ENCODE measurements at regions not wholly inside any gene's neighbourhood (a gene's known extent, or its start where the extent isn't known, plus 50 kb on each side); places are given as distances from the start of the nearest gene placed in this dataset.

DNA sequence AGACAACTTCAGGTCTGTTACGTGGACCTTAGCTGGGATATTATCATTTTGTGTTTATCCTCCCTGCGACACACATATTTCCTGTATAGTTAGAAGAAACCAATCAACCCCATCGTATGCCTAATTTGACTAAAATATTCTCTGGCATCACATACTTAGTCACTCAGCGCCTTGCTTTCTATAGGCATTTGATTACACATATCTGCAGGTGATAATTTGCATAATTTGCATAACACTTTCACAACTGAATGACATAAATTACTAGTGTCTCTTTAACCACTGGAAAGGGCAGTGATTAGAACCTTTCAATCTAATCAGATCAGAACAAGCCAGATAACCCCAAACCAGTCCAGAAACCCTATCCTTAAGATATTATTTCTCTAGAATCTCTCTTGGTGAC is 390.2 kb downstream of the TLR4 start:
- Mint-ChIP-seq H3K27ac (no peak overlapping the region), H3K27me3 (ENCODE audit: low read depth in 2 of 2) (no peaks in the 10 kb centered on the region), H3K4me1 (no peaks in the 10 kb centered on the region), H3K36me3 (no peaks in the 10 kb centered on the region), H3K9me3 (no peaks in the 10 kb centered on the region), H3K4me3 (no peak overlapping the region)
- 84% methylated on average over 4 of the region's 4 CpGs for WGBS (ENCODE audit: insufficient coverage)
- intact Hi-C loops (cut with micrococcal nuclease) = no loop called here
- TF ChIP-seq CTCF (IDR thresholded peaks at IDR 0.05) = no peak
- H3K27ac ChIP-seq (ENCODE audit: low read length) = no peak overlapping the region
- no peak overlapping the region for H3K4me3 ChIP-seq (ENCODE audit: low read length)
- H3K9me3 ChIP-seq (ENCODE audit: control insufficient read depth, insufficient read depth, low read length) = no peaks in the 10 kb centered on the region
- no peaks in the 10 kb centered on the region for H3K36me3 ChIP-seq (ENCODE audit: control insufficient read depth, insufficient read depth, low read length)
- no peaks in the 10 kb centered on the region for H3K4me1 ChIP-seq (ENCODE audit: control insufficient read depth, insufficient read depth, low read length)
- no peaks in the 10 kb centered on the region for H3K27me3 ChIP-seq (ENCODE audit: control insufficient read depth, insufficient read depth, low read length)
- DNase-seq = no peak
- ATAC-seq = no peak

DNA sequence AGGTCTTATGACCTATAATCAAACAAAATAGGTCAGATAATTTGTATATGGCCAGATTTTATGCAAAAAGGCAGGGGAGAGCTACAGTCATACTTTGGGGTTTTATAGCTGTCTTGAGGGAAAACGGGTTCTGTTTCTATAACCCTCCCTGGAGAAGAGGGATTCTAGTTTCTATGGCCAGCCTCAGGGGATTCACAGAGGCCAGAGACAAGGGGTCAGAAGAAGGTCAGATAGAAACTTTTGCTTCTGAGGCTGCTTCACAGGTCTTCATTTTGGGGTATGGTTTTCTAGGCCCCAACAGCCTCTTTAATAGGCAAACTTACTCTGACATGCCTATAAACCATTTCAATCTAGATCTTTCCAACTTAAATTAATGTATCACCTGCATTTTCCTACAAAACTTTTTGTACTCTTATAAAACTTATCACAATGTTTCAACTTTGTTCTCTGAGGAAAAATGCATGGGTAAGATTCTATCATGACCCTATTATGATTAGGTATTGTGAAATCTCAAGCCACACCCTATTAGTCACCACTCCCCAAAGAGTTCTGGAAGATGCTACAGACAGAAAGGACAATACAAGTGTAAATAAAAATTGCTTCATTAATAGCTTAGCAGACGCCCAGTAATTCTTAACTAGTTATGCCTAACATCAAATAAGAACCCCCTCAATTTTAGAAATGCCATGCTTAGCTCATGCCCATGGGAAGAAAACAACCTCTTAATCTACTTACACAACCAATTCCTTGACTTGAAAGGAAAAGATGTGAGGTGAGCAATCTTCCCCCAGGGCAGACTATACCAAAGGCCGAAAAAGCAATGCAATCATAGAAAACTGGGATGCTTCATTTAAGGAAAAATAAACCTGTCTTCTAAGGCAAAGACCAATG is 396.6 kb downstream of the TLR4 start:
- H3K9me3 Mint-ChIP-seq = peaks cover 0 to 2% of the 10 kb centered on the region in 2 donors
- no peaks in the 10 kb centered on the region for H3K4me1 Mint-ChIP-seq
- WGBS (ENCODE audit: insufficient coverage) = 72% methylated on average over 2 of the region's 3 CpGs
- no peak overlapping the region for H3K27ac Mint-ChIP-seq
- Histone ChIP-seq H3K27ac (ENCODE audit: low read length) (no peak overlapping the region), H3K4me1 (ENCODE audit: control insufficient read depth, insufficient read depth, low read length) (no peaks in the 10 kb centered on the region), H3K9me3 (ENCODE audit: control insufficient read depth, insufficient read depth, low read length) (no peaks in the 10 kb centered on the region), H3K4me3 (ENCODE audit: low read length) (no peak overlapping the region), H3K36me3 (ENCODE audit: control insufficient read depth, insufficient read depth, low read length) (no peaks in the 10 kb centered on the region), H3K27me3 (ENCODE audit: control insufficient read depth, insufficient read depth, low read length) (no peaks in the 10 kb centered on the region)
- intact Hi-C loops (cut with micrococcal nuclease) = no loop called here
- ATAC-seq (no peak), DNase-seq (no peak)
- no peaks in the 10 kb centered on the region for H3K27me3 Mint-ChIP-seq (ENCODE audit: low read depth in 2 of 2)
- no peak overlapping the region for H3K4me3 Mint-ChIP-seq
- H3K36me3 Mint-ChIP-seq = no peaks in the 10 kb centered on the region
- TF ChIP-seq CTCF (IDR thresholded peaks at IDR 0.05) = no peak

DNA sequence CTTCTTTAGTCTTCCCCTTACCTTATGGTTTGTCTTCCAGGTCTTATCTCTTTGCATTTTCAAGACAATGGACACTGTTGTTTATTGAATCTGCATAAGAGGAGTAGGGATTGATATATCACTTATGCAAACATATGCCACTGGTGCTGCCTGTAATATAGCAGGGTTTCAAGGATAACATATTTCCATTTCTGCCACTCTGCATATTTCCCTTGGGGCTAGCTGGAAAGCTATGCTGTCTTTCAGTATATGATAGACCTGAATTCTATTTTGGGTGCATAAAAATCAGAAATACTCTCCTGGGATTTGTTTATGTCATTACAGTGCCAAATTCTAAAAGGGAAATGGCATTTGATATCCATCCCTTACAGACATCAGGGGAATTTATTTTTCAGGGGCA is 400.2 kb downstream of the TLR4 start:
- no peaks in the 10 kb centered on the region for H3K36me3 Mint-ChIP-seq
- Histone ChIP-seq H3K4me3 (ENCODE audit: low read length) (no peak overlapping the region), H3K27me3 (ENCODE audit: control insufficient read depth, insufficient read depth, low read length) (no peaks in the 10 kb centered on the region), H3K4me1 (ENCODE audit: control insufficient read depth, insufficient read depth, low read length) (no peaks in the 10 kb centered on the region), H3K9me3 (ENCODE audit: control insufficient read depth, insufficient read depth, low read length) (no peaks in the 10 kb centered on the region), H3K27ac (ENCODE audit: low read length) (no peak overlapping the region), H3K36me3 (ENCODE audit: control insufficient read depth, insufficient read depth, low read length) (no peaks in the 10 kb centered on the region)
- no peak for DNase-seq
- no peaks in the 10 kb centered on the region for H3K4me1 Mint-ChIP-seq
- intact Hi-C loops (cut with micrococcal nuclease) = no loop called here
- H3K27ac Mint-ChIP-seq = no peak overlapping the region
- H3K9me3 Mint-ChIP-seq = peaks cover 0 to 2% of the 10 kb centered on the region in 2 donors
- ATAC-seq = no peak
- no peak overlapping the region for H3K4me3 Mint-ChIP-seq
- TF ChIP-seq CTCF (IDR thresholded peaks at IDR 0.05) = no peak
- no peaks in the 10 kb centered on the region for H3K27me3 Mint-ChIP-seq (ENCODE audit: low read depth in 2 of 2)

GRCh38 chr9:118108971-118109370 is 404.8 kb downstream of the TLR4 start:
- intact Hi-C loops (cut with micrococcal nuclease) = no loop called here
- ATAC-seq = no peak
- no peaks in the 10 kb centered on the region for H3K4me1 Mint-ChIP-seq
- H3K27me3 Mint-ChIP-seq (ENCODE audit: low read depth in 2 of 2) = no peaks in the 10 kb centered on the region
- Histone ChIP-seq H3K36me3 (ENCODE audit: control insufficient read depth, insufficient read depth, low read length) (no peaks in the 10 kb centered on the region), H3K27me3 (ENCODE audit: control insufficient read depth, insufficient read depth, low read length) (no peaks in the 10 kb centered on the region), H3K4me1 (ENCODE audit: control insufficient read depth, insufficient read depth, low read length) (no peaks in the 10 kb centered on the region), H3K27ac (ENCODE audit: low read length) (no peak overlapping the region), H3K9me3 (ENCODE audit: control insufficient read depth, insufficient read depth, low read length) (no peaks in the 10 kb centered on the region), H3K4me3 (ENCODE audit: low read length) (no peak overlapping the region)
- TF ChIP-seq CTCF (IDR thresholded peaks at IDR 0.05) = no peak
- no CpG with 5 or more reads among the region's 1 CpG for WGBS (ENCODE audit: insufficient coverage)
- no peak overlapping the region for H3K4me3 Mint-ChIP-seq
- H3K27ac Mint-ChIP-seq = no peak overlapping the region
- no peak for DNase-seq
- H3K9me3 Mint-ChIP-seq = peaks cover 3 to 4% of the 10 kb centered on the region in 2 donors
- H3K36me3 Mint-ChIP-seq = no peaks in the 10 kb centered on the region

All from natural killer cell (primary cell).